Stimulated activated memory B cell treated with anti-CD40 and anti-IgM and Interleukin-4, amounts not matched to agents 10 μg/mL and 1 μg/mL and 100 μg/mL, for 72 hours (primary cell): ENCODE measurements at regions not wholly inside any gene's neighbourhood (a gene's known extent, or its start where the extent isn't known, plus 50 kb on each side); places are given as distances from the start of the nearest gene placed in this dataset.

Source experiments
- ATAC-seq: fragments of 150-1000 bp; cut with Tn5 transposase; 2 replicates; pipeline ENCODE4 v1.10.0; 2021
- H3K27ac Mint-ChIP-seq: one replicate; pipeline ENCODE4 v1.8.0; 2022; ENCODE audit warnings: mild to moderate bottlenecking, mixed read lengths
- H3K27me3 Mint-ChIP-seq: one replicate; pipeline ENCODE4 v1.8.0; 2022; ENCODE audit warnings: mixed read lengths
- H3K36me3 Mint-ChIP-seq: one replicate; pipeline ENCODE4 v1.8.0; 2022; ENCODE audit warnings: mixed read lengths
- H3K4me1 Mint-ChIP-seq: one replicate; pipeline ENCODE4 v1.8.0; 2022; ENCODE audit warnings: mixed read lengths
- H3K4me3 Mint-ChIP-seq: one replicate; pipeline ENCODE4 v1.8.0; 2022; ENCODE audit warnings: mild to moderate bottlenecking, moderate library complexity, mixed read lengths
- H3K9me3 Mint-ChIP-seq: one replicate; pipeline ENCODE4 v1.8.0; 2022; ENCODE audit warnings: mixed read lengths

GRCh38 chr2:189287982-189288521 lies 108.5 kb upstream of the COL5A2 start:
- H3K9me3 Mint-ChIP-seq, result peaks cover 5% of the 10 kb centered on the region
- no peak overlapping the region for H3K27ac Mint-ChIP-seq
- H3K36me3 Mint-ChIP-seq, result no peaks in the 10 kb centered on the region
- no peaks in the 10 kb centered on the region for H3K4me1 Mint-ChIP-seq
- no peak for ATAC-seq
- no peak overlapping the region for H3K4me3 Mint-ChIP-seq
- no peaks in the 10 kb centered on the region for H3K27me3 Mint-ChIP-seq

- H3K36me3 Mint-ChIP-seq, result no peaks in the 10 kb centered on the region
- no peak overlapping the region for H3K4me3 Mint-ChIP-seq
- H3K27ac Mint-ChIP-seq, result no peak overlapping the region
- peaks cover 5% of the 10 kb centered on the region for H3K9me3 Mint-ChIP-seq
- ATAC-seq, result no peak
- no peaks in the 10 kb centered on the region for H3K4me1 Mint-ChIP-seq
- no peaks in the 10 kb centered on the region for H3K27me3 Mint-ChIP-seq
These were observed 111.9 kb upstream of the COL5A2 start for GRCh38 chr2:189291460-189291859.

- ATAC-seq, result no peak
- Mint-ChIP-seq H3K36me3 (no peaks in the 10 kb centered on the region), H3K4me1 (no peaks in the 10 kb centered on the region), H3K4me3 (no peak overlapping the region), H3K9me3 (peaks cover 5% of the 10 kb centered on the region), H3K27ac (no peak overlapping the region), H3K27me3 (no peaks in the 10 kb centered on the region)
These were observed 113.6 kb upstream of the COL5A2 start for GRCh38 chr2:189293164-189293563.

- no peaks in the 10 kb centered on the region for H3K9me3 Mint-ChIP-seq
- no peaks in the 10 kb centered on the region for H3K36me3 Mint-ChIP-seq
- no peak overlapping the region for H3K27ac Mint-ChIP-seq
- no peak overlapping the region for H3K4me3 Mint-ChIP-seq
- ATAC-seq, result no peak
- no peaks in the 10 kb centered on the region for H3K4me1 Mint-ChIP-seq
- no peaks in the 10 kb centered on the region for H3K27me3 Mint-ChIP-seq
These were observed 117.9 kb upstream of the COL5A2 start for GRCh38 chr2:189297446-189297845.

- no peak overlapping the region for H3K4me3 Mint-ChIP-seq
- no peak overlapping the region for H3K27ac Mint-ChIP-seq
- no peak for ATAC-seq
- no peaks in the 10 kb centered on the region for H3K4me1 Mint-ChIP-seq
- H3K27me3 Mint-ChIP-seq, result no peaks in the 10 kb centered on the region
- H3K9me3 Mint-ChIP-seq, result no peaks in the 10 kb centered on the region
- no peaks in the 10 kb centered on the region for H3K36me3 Mint-ChIP-seq
These were observed 118.5 kb upstream of the COL5A2 start for GRCh38 chr2:189298038-189298437.

GRCh38 chr2:189298481-189298880 lies 118.9 kb upstream of the COL5A2 start:
- H3K27me3 Mint-ChIP-seq, result no peaks in the 10 kb centered on the region
- ATAC-seq, result no peak
- no peaks in the 10 kb centered on the region for H3K9me3 Mint-ChIP-seq
- H3K4me1 Mint-ChIP-seq, result no peaks in the 10 kb centered on the region
- no peaks in the 10 kb centered on the region for H3K36me3 Mint-ChIP-seq
- no peak overlapping the region for H3K4me3 Mint-ChIP-seq
- H3K27ac Mint-ChIP-seq, result no peak overlapping the region

GRCh38 chr2:189299974-189300373 lies 120.4 kb upstream of the COL5A2 start:
- no peaks in the 10 kb centered on the region for H3K4me1 Mint-ChIP-seq
- no peaks in the 10 kb centered on the region for H3K9me3 Mint-ChIP-seq
- no peaks in the 10 kb centered on the region for H3K36me3 Mint-ChIP-seq
- no peak overlapping the region for H3K4me3 Mint-ChIP-seq
- H3K27ac Mint-ChIP-seq, result no peak overlapping the region
- no peaks in the 10 kb centered on the region for H3K27me3 Mint-ChIP-seq
- no peak for ATAC-seq

GRCh38 chr2:189300916-189301315 lies 121.4 kb upstream of the COL5A2 start:
- ATAC-seq, result no peak
- Mint-ChIP-seq H3K4me3 (no peak overlapping the region), H3K36me3 (no peaks in the 10 kb centered on the region), H3K27ac (no peak overlapping the region), H3K9me3 (no peaks in the 10 kb centered on the region), H3K4me1 (no peaks in the 10 kb centered on the region), H3K27me3 (no peaks in the 10 kb centered on the region)

GRCh38 chr2:189302274-189302948 lies 122.8 kb upstream of the COL5A2 start:
- H3K27ac Mint-ChIP-seq, result no peak overlapping the region
- no peaks in the 10 kb centered on the region for H3K9me3 Mint-ChIP-seq
- no peak overlapping the region for H3K4me3 Mint-ChIP-seq
- H3K36me3 Mint-ChIP-seq, result no peaks in the 10 kb centered on the region
- H3K27me3 Mint-ChIP-seq, result no peaks in the 10 kb centered on the region
- peak; percentile 40 for ATAC-seq
- no peaks in the 10 kb centered on the region for H3K4me1 Mint-ChIP-seq

- H3K27ac Mint-ChIP-seq, result no peak overlapping the region
- H3K4me1 Mint-ChIP-seq, result no peaks in the 10 kb centered on the region
- ATAC-seq, result no peak
- H3K27me3 Mint-ChIP-seq, result no peaks in the 10 kb centered on the region
- no peaks in the 10 kb centered on the region for H3K9me3 Mint-ChIP-seq
- H3K4me3 Mint-ChIP-seq, result no peak overlapping the region
- H3K36me3 Mint-ChIP-seq, result no peaks in the 10 kb centered on the region
These were observed 124.8 kb upstream of the COL5A2 start for GRCh38 chr2:189304360-189304759.

GRCh38 chr2:189305291-189305943 lies 125.9 kb upstream of the COL5A2 start:
- Mint-ChIP-seq H3K27ac (no peak overlapping the region), H3K36me3 (no peaks in the 10 kb centered on the region), H3K4me1 (no peaks in the 10 kb centered on the region), H3K4me3 (no peak overlapping the region), H3K27me3 (no peaks in the 10 kb centered on the region), H3K9me3 (no peaks in the 10 kb centered on the region)
- ATAC-seq, result no peak

GRCh38 chr2:189306525-189306924 lies 127.0 kb upstream of the COL5A2 start:
- H3K9me3 Mint-ChIP-seq, result no peaks in the 10 kb centered on the region
- no peaks in the 10 kb centered on the region for H3K36me3 Mint-ChIP-seq
- no peaks in the 10 kb centered on the region for H3K27me3 Mint-ChIP-seq
- no peaks in the 10 kb centered on the region for H3K4me1 Mint-ChIP-seq
- H3K27ac Mint-ChIP-seq, result no peak overlapping the region
- ATAC-seq, result no peak
- no peak overlapping the region for H3K4me3 Mint-ChIP-seq

- no peak for ATAC-seq
- Mint-ChIP-seq H3K27me3 (no peaks in the 10 kb centered on the region), H3K4me3 (no peak overlapping the region)
These were observed 128.7 kb upstream of the COL5A2 start for GRCh38 chr2:189308056-189308790.

GRCh38 chr2:189309331-189309730 lies 129.8 kb upstream of the COL5A2 start:
- H3K27me3 Mint-ChIP-seq, result no peaks in the 10 kb centered on the region
- no peaks in the 10 kb centered on the region for H3K36me3 Mint-ChIP-seq
- no peak overlapping the region for H3K4me3 Mint-ChIP-seq
- H3K9me3 Mint-ChIP-seq, result no peaks in the 10 kb centered on the region
- H3K4me1 Mint-ChIP-seq, result no peaks in the 10 kb centered on the region
- H3K27ac Mint-ChIP-seq, result no peak overlapping the region
- ATAC-seq, result no peak

More at GRCh38 chr2:189308056-189308790, 128.7 kb upstream of the COL5A2 start:
- H3K9me3 Mint-ChIP-seq, result no peaks in the 10 kb centered on the region
- no peaks in the 10 kb centered on the region for H3K4me1 Mint-ChIP-seq
- no peak overlapping the region for H3K27ac Mint-ChIP-seq
- no peaks in the 10 kb centered on the region for H3K36me3 Mint-ChIP-seq

GRCh38 chr2:189312211-189312610 lies 129.1 kb upstream of the WDR75 start:
- Mint-ChIP-seq H3K9me3 (no peaks in the 10 kb centered on the region), H3K4me3 (no peak overlapping the region), H3K4me1 (no peaks in the 10 kb centered on the region), H3K27me3 (no peaks in the 10 kb centered on the region), H3K36me3 (no peaks in the 10 kb centered on the region), H3K27ac (no peak overlapping the region)
- ATAC-seq, result no peak
